A549 (cell line): ENCODE measurements at regions not wholly inside any gene's neighbourhood (a gene's known extent, or its start where the extent isn't known, plus 50 kb on each side); places are given as distances from the start of the nearest gene placed in this dataset.

Source experiments
- TF ChIP-seq, protein P1 (sequence below): fragments of >200 bp; sonication (Bioruptor Twin); formaldehyde crosslinking; IDR thresholded peaks from 3 replicates; pipeline ENCODE4 v1.5.1; 2016
- TF ChIP-seq, protein P2 (sequence below): IDR thresholded peaks from 2 replicates; pipeline ENCODE4 v1.6.1; 2012

DNA sequence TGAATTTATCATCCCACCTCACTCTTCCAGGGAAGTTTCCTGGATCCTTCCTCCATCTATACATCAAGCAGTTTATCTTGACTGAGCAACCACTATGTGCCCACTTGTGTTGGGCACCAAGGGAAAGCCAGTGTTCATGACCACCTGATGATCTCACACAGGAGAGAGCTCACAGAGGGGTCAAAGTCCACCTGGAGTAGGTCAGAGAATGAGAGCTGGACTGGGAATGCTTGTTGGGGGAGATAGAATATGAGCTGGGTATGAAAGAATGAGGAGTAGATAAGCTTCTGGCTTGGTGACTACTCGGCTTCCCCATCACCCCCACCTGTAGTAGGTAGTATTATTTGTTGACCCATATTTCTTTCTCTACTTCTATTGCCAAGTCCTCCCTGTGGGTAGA is 72.2 kb upstream of the CYRIA start:
- TF ChIP-seq, protein P1, sequence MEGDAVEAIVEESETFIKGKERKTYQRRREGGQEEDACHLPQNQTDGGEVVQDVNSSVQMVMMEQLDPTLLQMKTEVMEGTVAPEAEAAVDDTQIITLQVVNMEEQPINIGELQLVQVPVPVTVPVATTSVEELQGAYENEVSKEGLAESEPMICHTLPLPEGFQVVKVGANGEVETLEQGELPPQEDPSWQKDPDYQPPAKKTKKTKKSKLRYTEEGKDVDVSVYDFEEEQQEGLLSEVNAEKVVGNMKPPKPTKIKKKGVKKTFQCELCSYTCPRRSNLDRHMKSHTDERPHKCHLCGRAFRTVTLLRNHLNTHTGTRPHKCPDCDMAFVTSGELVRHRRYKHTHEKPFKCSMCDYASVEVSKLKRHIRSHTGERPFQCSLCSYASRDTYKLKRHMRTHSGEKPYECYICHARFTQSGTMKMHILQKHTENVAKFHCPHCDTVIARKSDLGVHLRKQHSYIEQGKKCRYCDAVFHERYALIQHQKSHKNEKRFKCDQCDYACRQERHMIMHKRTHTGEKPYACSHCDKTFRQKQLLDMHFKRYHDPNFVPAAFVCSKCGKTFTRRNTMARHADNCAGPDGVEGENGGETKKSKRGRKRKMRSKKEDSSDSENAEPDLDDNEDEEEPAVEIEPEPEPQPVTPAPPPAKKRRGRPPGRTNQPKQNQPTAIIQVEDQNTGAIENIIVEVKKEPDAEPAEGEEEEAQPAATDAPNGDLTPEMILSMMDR, result no peak
- TF ChIP-seq, protein P2, sequence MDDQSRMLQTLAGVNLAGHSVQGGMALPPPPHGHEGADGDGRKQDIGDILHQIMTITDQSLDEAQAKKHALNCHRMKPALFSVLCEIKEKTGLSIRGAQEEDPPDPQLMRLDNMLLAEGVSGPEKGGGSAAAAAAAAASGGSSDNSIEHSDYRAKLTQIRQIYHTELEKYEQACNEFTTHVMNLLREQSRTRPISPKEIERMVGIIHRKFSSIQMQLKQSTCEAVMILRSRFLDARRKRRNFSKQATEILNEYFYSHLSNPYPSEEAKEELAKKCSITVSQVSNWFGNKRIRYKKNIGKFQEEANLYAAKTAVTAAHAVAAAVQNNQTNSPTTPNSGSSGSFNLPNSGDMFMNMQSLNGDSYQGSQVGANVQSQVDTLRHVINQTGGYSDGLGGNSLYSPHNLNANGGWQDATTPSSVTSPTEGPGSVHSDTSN, result no peak
